Hepatocyte (in vitro differentiated cells): ENCODE measurements at regions not wholly inside any gene's neighbourhood (a gene's known extent, or its start where the extent isn't known, plus 50 kb on each side); places are given as distances from the start of the nearest gene placed in this dataset.

Experiments
- DNase-seq: peaks from one replicate; pipeline ENCODE4 v3.0.0-alpha.2; 2016; ENCODE audit warnings: low spot score
- H2AFZ ChIP-seq: fragments of 200-600 bp; sonication (generic); 2 replicates; pipeline ENCODE4 v1.6.0; 2016; ENCODE audit warnings: antibody characterized with exemption, mild to moderate bottlenecking
- H3K27ac ChIP-seq: fragments of 200-600 bp; sonication (generic); 2 replicates; pipeline ENCODE4 v1.5.1; 2016; ENCODE audit warnings: mild to moderate bottlenecking
- H3K27me3 ChIP-seq: fragments of 200-600 bp; sonication (generic); 2 replicates; pipeline ENCODE4 v1.6.1; 2016
- H3K36me3 ChIP-seq: fragments of 200-600 bp; sonication (generic); replicated peaks from 2 replicates; pipeline ENCODE4 v1.5.1; 2016; ENCODE audit warnings: low read depth; ENCODE audit not compliant: insufficient read depth
- H3K4me1 ChIP-seq: fragments of 200-600 bp; sonication (generic); 2 replicates; pipeline ENCODE4 v1.5.1; 2016; ENCODE audit warnings: mild to moderate bottlenecking, moderate library complexity; ENCODE audit not compliant: insufficient read depth
- H3K4me2 ChIP-seq: fragments of 200-600 bp; sonication (generic); 2 replicates; pipeline ENCODE4 v1.6.0; 2016
- H3K4me3 ChIP-seq: fragments of 200-600 bp; sonication (generic); 2 replicates; pipeline ENCODE4 v1.5.1; 2016; ENCODE audit warnings: mild to moderate bottlenecking
- H3K79me2 ChIP-seq: fragments of 200-600 bp; sonication (generic); 2 replicates; pipeline ENCODE4 v1.6.0; 2017; ENCODE audit warnings: mild to moderate bottlenecking
- H3K9me2 ChIP-seq: fragments of 200-600 bp; sonication (generic); replicated peaks from 2 replicates; pipeline ENCODE4 v1.6.0; 2017; ENCODE audit warnings: mild to moderate bottlenecking; ENCODE audit not compliant: insufficient read depth
- H3K9me3 ChIP-seq: fragments of 200-600 bp; sonication (generic); 2 replicates; pipeline ENCODE4 v1.5.1; 2016; ENCODE audit warnings: low read depth, mild to moderate bottlenecking
- H4K20me1 ChIP-seq: fragments of 200-600 bp; sonication (generic); 2 replicates; pipeline ENCODE4 v1.6.0; 2016; ENCODE audit warnings: mild to moderate bottlenecking; ENCODE audit not compliant: insufficient read depth, poor library complexity, severe bottlenecking
- CTCF ChIP-seq: fragments of 200-600 bp; sonication (generic); IDR thresholded peaks from 2 replicates; pipeline ENCODE4 v1.5.1; 2016; ENCODE audit warnings: antibody characterized with exemption, mild to moderate bottlenecking; ENCODE audit not compliant: poor library complexity
- EZH2 ChIP-seq: fragments of 200-600 bp; sonication (generic); IDR thresholded peaks from 2 replicates; pipeline ENCODE4 v1.6.1; 2016; ENCODE audit warnings: antibody characterized with exemption, mild to moderate bottlenecking, borderline replicate concordance
- EZH2phosphoT487 ChIP-seq: fragments of 200-600 bp; sonication (generic); IDR thresholded peaks from one replicate; pipeline ENCODE4 v1.6.1; 2018; ENCODE audit warnings: antibody characterized with exemption, mild to moderate bottlenecking, low read depth, moderate library complexity; ENCODE audit not compliant: unreplicated experiment, severe bottlenecking
- WGBS: methylation state at CpG from one replicate; pipeline ENCODE4 v1.1.6; 2016; ENCODE audit warnings: low lambda C conversion rate; ENCODE audit errors: missing lambda C conversion rate; 5-methylcytosine and 5-hydroxymethylcytosine counted together

- Histone ChIP-seq H3K27me3 (no peaks in the 10 kb centered on the region), H3K9me3 (no peaks in the 10 kb centered on the region), H4K20me1 (no peaks in the 10 kb centered on the region), H3K4me1 (no peaks in the 10 kb centered on the region), H3K36me3 (no peaks in the 10 kb centered on the region), H3K79me2 (no peaks in the 10 kb centered on the region), H2AFZ (no peak overlapping the region), H3K4me3 (no peak overlapping the region), H3K4me2 (no peak overlapping the region), H3K27ac (no peak overlapping the region), H3K9me2 (no peaks in the 10 kb centered on the region)
- DNase-seq: no peak
- WGBS: 93% methylated on average over 2 of the region's 2 CpGs
- TF ChIP-seq CTCF (no peak), EZH2 (no peak), EZH2phosphoT487 (no peak)
Measured at GRCh38 chr12:67457136-67457535, 188.0 kb downstream of the CAND1 start.

- H3K4me2 ChIP-seq: no peak overlapping the region
- no peaks in the 10 kb centered on the region for H3K9me3 ChIP-seq
- TF ChIP-seq EZH2: no peak
- TF ChIP-seq CTCF: peak; percentile 13
- no peak for TF ChIP-seq EZH2phosphoT487
- no peak overlapping the region for H3K27ac ChIP-seq
- H2AFZ ChIP-seq: no peak overlapping the region
- H3K9me2 ChIP-seq: no peaks in the 10 kb centered on the region
- no peaks in the 10 kb centered on the region for H3K79me2 ChIP-seq
- no peaks in the 10 kb centered on the region for H4K20me1 ChIP-seq
- no peaks in the 10 kb centered on the region for H3K36me3 ChIP-seq
- no peak for DNase-seq
- no peaks in the 10 kb centered on the region for H3K4me1 ChIP-seq
- no peak overlapping the region for H3K4me3 ChIP-seq
- no peaks in the 10 kb centered on the region for H3K27me3 ChIP-seq
- 92% methylated on average over 11 of the region's 11 CpGs for WGBS
Measured at GRCh38 chr12:67457778-67458665, 188.9 kb downstream of the CAND1 start.

- no peak for DNase-seq
- no peaks in the 10 kb centered on the region for H3K4me1 ChIP-seq
- no peaks in the 10 kb centered on the region for H3K9me2 ChIP-seq
- H3K9me3 ChIP-seq: no peaks in the 10 kb centered on the region
- H3K36me3 ChIP-seq: no peaks in the 10 kb centered on the region
- no peaks in the 10 kb centered on the region for H3K79me2 ChIP-seq
- H3K4me2 ChIP-seq: no peak overlapping the region
- H3K27me3 ChIP-seq: no peaks in the 10 kb centered on the region
- H3K27ac ChIP-seq: no peak overlapping the region
- H2AFZ ChIP-seq: no peak overlapping the region
- TF ChIP-seq EZH2phosphoT487 (no peak), CTCF (no peak), EZH2 (no peak)
- no peaks in the 10 kb centered on the region for H4K20me1 ChIP-seq
- H3K4me3 ChIP-seq: no peak overlapping the region
- 96% methylated on average over 1 of the region's 1 CpG for WGBS
Measured at GRCh38 chr12:67459173-67459572, 189.4 kb upstream of the DYRK2 start.
